ENCODE measurements at regions not wholly inside any gene's neighbourhood (a gene's known extent, or its start where the extent isn't known, plus 50 kb on each side); places are given as distances from the start of the nearest gene placed in this dataset.

DNA sequence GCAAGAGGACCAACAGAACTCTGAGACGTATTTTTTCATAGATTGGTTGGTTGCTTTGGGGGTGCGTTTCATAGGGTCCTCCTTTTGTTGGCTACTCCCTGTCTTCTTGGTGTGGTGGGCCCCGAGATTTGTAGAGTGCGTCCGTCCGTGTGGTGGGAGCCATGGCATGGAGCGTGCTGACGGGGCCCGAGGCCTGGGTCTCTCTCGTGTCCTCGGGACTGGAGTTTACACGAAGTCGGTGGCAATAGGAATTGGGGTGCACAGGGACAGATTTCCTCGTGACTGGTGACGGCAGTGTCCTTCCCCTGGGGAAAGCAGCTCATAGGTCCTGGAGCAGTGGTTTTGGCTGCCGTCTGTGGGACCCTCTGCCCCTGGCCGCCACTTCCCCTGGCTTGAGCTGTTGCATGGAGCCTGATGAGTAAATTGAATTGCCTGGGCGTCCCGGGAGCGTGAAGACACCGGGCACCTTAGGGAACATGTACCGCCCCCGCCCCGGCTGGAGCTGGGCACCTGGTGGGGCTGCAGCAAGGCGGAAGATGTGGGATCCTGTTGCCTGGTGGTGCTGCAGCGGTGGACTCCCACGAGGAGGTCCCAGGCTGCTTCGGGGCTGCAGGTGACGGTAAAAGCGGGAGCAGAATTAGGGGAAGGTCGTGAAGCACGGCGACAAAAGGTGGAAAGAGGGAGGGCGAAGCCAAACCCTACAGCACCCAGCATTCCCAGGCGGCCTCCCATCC lies 153.7 kb upstream of the ALG10B start:
- Histone ChIP-seq H4K8ac (replicated peaks; ENCODE audit: insufficient read length, low read depth, low read length) (no peak overlapping the region), H3K23me2 (ENCODE audit: insufficient read length, low read depth, low read length, poor library complexity, severe bottlenecking) (no peaks in the 10 kb centered on the region), H2BK20ac (ENCODE audit: low read depth, low read length, poor library complexity, severe bottlenecking) (no peak overlapping the region), H2AK5ac (ENCODE audit: insufficient read length, low read length) (no peak overlapping the region), H3K27ac (ENCODE audit: insufficient read length, low read depth, low read length) (no peak overlapping the region), H3K79me1 (ENCODE audit: insufficient read depth, low read depth, low read length, poor library complexity, severe bottlenecking) (no peaks in the 10 kb centered on the region), H2BK15ac (ENCODE audit: low read depth, low read length) (no peak overlapping the region), H3K23ac (ENCODE audit: insufficient read length, low read depth, low read length) (no peak overlapping the region), H4K20me1 (ENCODE audit: control insufficient read depth, insufficient read depth, insufficient read length) (no peaks in the 10 kb centered on the region), H2BK12ac (ENCODE audit: insufficient read length, low read depth, low read length) (no peak overlapping the region), H3K4ac (ENCODE audit: low read depth, low read length) (no peak overlapping the region), H2BK5ac (ENCODE audit: insufficient read length, low read length) (no peak overlapping the region), H3K79me2 (ENCODE audit: insufficient read depth, low read length) (no peaks in the 10 kb centered on the region), H3K4me1 (ENCODE audit: insufficient read depth, low read length) (no peaks in the 10 kb centered on the region), H4K91ac (ENCODE audit: insufficient read length, low read depth, low read length) (no peak overlapping the region), H2AFZ (ENCODE audit: low read length) (no peak overlapping the region), H3K27me3 (ENCODE audit: insufficient read depth, low read length) (no peaks in the 10 kb centered on the region), H3K18ac (ENCODE audit: insufficient read length, low read depth, low read length) (no peak overlapping the region), H2BK120ac (ENCODE audit: low read depth, low read length, poor library complexity, severe bottlenecking) (no peak overlapping the region), H3K14ac (ENCODE audit: insufficient read depth, low read length) (no peak overlapping the region), H3K9me3 (ENCODE audit: control insufficient read depth, low read depth, low read length) (peaks cover 82% of the 10 kb centered on the region), H3K9ac (ENCODE audit: extremely low read depth, insufficient read length, low read length) (no peak overlapping the region), H4K5ac (ENCODE audit: insufficient read length, low read depth, low read length) (no peak overlapping the region), H3K4me2 (ENCODE audit: insufficient read depth, insufficient read length, low read length) (no peak overlapping the region), H3T11ph (ENCODE audit: low read length) (no peak overlapping the region), H3K56ac (ENCODE audit: insufficient read length, low read depth, low read length) (no peak overlapping the region)
- Mint-ChIP-seq H3K36me3 (ENCODE audit: insufficient read depth in 1 of 3, low read depth in 3 of 3) (peaks cover 9 to 18% (median 10%) of the 10 kb centered on the region in 3 experiments), H3K27ac (no peak overlapping the region), H3K9me3 (peaks cover 92 to 97% of the 10 kb centered on the region in 2 experiments), H3K4me1 (no peaks in the 10 kb centered on the region), H3K4me3 (no peak overlapping the region), H3K27me3 (ENCODE audit: low read depth) (peaks cover 4% of the 10 kb centered on the region)
- no peak for TF ChIP-seq CTCF (conservative IDR thresholded peaks at IDR 0.05)
- WGBS (ENCODE audit: extremely low coverage, insufficient read length, low lambda C conversion rate): no CpG with 5 or more reads among the region's 35 CpGs
- no peak for DNase-seq
